Fibroblast of skin of back (primary cell): ENCODE measurements at regions not wholly inside any gene's neighbourhood (a gene's known extent, or its start where the extent isn't known, plus 50 kb on each side); places are given as distances from the start of the nearest gene placed in this dataset.
A peak's percentile ranks its signal among the peaks of the same experiment; 100 is the strongest.

Source experiments
- DNase-seq: peaks from one replicate; pipeline ENCODE4 v3.0.0-alpha.2; 2013

GRCh38 chr4:149931431-149931830 is 115.8 kb upstream of the IQCM start:
- no peak for DNase-seq

GRCh38 chr4:149932188-149932587 is 116.5 kb upstream of the IQCM start:
- DNase-seq = no peak

GRCh38 chr4:149933120-149933519 is 117.5 kb upstream of the IQCM start:
- no peak for DNase-seq

- no peak for DNase-seq
Observed at GRCh38 chr4:149933883-149934282, 118.2 kb upstream of the IQCM start.

GRCh38 chr4:149949381-149949780 is 128.9 kb upstream of the DCLK2 start:
- DNase-seq = no peak

GRCh38 chr4:149951152-149951900 is 126.9 kb upstream of the DCLK2 start:
- DNase-seq = no peak

GRCh38 chr4:149952101-149952500 is 126.1 kb upstream of the DCLK2 start:
- DNase-seq = no peak

- no peak for DNase-seq
Observed at GRCh38 chr4:149952716-149953115, 125.5 kb upstream of the DCLK2 start.

GRCh38 chr4:149955780-149956390 is 122.4 kb upstream of the DCLK2 start:
- DNase-seq = no peak

GRCh38 chr4:149956678-149957077 is 121.6 kb upstream of the DCLK2 start:
- DNase-seq = no peak

GRCh38 chr4:149961876-149962597 is 116.2 kb upstream of the DCLK2 start:
- DNase-seq = peak; percentile 58

GRCh38 chr4:149964001-149964796 is 114.0 kb upstream of the DCLK2 start:
- DNase-seq = no peak

GRCh38 chr4:149965206-149965605 is 113.0 kb upstream of the DCLK2 start:
- no peak for DNase-seq

GRCh38 chr4:149972407-149972806 is 105.8 kb upstream of the DCLK2 start:
- peak; percentile 12 for DNase-seq

GRCh38 chr4:149973181-149973580 is 105.1 kb upstream of the DCLK2 start:
- no peak for DNase-seq

GRCh38 chr4:149975172-149975571 is 103.1 kb upstream of the DCLK2 start:
- no peak for DNase-seq

- DNase-seq = no peak
Observed at GRCh38 chr4:149980121-149980682, 98.0 kb upstream of the DCLK2 start.

GRCh38 chr4:149980941-149981340 is 97.3 kb upstream of the DCLK2 start:
- peak; percentile 61 for DNase-seq

GRCh38 chr4:149983401-149983800 is 94.8 kb upstream of the DCLK2 start:
- no peak for DNase-seq

GRCh38 chr4:149983931-149984330 is 94.3 kb upstream of the DCLK2 start:
- no peak for DNase-seq

- DNase-seq = no peak
Observed at GRCh38 chr4:149985981-149986380, 92.3 kb upstream of the DCLK2 start.

GRCh38 chr4:149986917-149987316 is 91.3 kb upstream of the DCLK2 start:
- no peak for DNase-seq
